ENCODE measurements at regions not wholly inside any gene's neighbourhood (a gene's known extent, or its start where the extent isn't known, plus 50 kb on each side); places are given as distances from the start of the nearest gene placed in this dataset.

DNA sequence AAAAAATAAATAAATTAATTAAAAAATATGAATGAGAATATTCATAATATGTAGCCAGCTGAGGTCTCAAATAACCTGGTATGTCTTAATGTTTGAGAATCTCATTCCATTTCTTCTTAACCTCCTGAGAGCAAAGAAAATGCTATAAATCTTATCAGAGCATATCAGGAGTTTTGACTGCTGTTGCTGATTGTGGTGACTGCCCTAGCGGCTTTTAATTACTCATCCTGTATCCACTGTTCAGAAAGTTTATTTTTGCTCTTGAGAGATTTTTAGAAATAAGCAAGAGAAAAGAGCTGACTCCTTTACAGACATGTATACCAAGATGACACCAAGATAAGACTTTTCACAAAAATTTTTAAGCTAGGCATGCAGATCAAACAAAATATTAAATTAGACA is 454.8 kb upstream of the CBLB start:
- Histone ChIP-seq H4K20me1 (ENCODE audit: low read depth) (no peaks in the 10 kb centered on the region), H3K36me3 (peaks cover 9% of the 10 kb centered on the region), H3K4me2 (no peak overlapping the region), H3K9ac (no peak overlapping the region), H3K9me3 (ENCODE audit: low read depth) (peaks cover 15% of the 10 kb centered on the region), H3K27me3 (no peaks in the 10 kb centered on the region), H3F3A (ENCODE audit: low read depth) (peaks cover 21% of the 10 kb centered on the region), H3K4me3 (no peak overlapping the region), H3K27ac (no peak overlapping the region), H2AFZ (replicated peaks) (no peak overlapping the region), H3K79me2 (ENCODE audit: low read depth) (no peaks in the 10 kb centered on the region), H3K4me1 (peaks cover 29% of the 10 kb centered on the region)
- no peak overlapping the region for H3K4me3 Mint-ChIP-seq
- TF ChIP-seq EZH2phosphoT487 (IDR thresholded peaks at IDR 0.05) (no peak), EZH2 (IDR thresholded peaks at IDR 0.05) (no peak)
- TF ChIP-seq, protein P1, sequence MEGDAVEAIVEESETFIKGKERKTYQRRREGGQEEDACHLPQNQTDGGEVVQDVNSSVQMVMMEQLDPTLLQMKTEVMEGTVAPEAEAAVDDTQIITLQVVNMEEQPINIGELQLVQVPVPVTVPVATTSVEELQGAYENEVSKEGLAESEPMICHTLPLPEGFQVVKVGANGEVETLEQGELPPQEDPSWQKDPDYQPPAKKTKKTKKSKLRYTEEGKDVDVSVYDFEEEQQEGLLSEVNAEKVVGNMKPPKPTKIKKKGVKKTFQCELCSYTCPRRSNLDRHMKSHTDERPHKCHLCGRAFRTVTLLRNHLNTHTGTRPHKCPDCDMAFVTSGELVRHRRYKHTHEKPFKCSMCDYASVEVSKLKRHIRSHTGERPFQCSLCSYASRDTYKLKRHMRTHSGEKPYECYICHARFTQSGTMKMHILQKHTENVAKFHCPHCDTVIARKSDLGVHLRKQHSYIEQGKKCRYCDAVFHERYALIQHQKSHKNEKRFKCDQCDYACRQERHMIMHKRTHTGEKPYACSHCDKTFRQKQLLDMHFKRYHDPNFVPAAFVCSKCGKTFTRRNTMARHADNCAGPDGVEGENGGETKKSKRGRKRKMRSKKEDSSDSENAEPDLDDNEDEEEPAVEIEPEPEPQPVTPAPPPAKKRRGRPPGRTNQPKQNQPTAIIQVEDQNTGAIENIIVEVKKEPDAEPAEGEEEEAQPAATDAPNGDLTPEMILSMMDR (IDR thresholded peaks at IDR 0.05) = no peak
- H3K27ac Mint-ChIP-seq = no peak overlapping the region
- H3K4me1 Mint-ChIP-seq = no peaks in the 10 kb centered on the region
- DNase-seq (ENCODE audit: low spot score) = no peak
- no peaks in the 10 kb centered on the region for H3K36me3 Mint-ChIP-seq
- H3K27me3 Mint-ChIP-seq (ENCODE audit: insufficient read depth, low read depth) = no peaks in the 10 kb centered on the region
- peaks cover 8% of the 10 kb centered on the region for H3K9me3 Mint-ChIP-seq

DNA sequence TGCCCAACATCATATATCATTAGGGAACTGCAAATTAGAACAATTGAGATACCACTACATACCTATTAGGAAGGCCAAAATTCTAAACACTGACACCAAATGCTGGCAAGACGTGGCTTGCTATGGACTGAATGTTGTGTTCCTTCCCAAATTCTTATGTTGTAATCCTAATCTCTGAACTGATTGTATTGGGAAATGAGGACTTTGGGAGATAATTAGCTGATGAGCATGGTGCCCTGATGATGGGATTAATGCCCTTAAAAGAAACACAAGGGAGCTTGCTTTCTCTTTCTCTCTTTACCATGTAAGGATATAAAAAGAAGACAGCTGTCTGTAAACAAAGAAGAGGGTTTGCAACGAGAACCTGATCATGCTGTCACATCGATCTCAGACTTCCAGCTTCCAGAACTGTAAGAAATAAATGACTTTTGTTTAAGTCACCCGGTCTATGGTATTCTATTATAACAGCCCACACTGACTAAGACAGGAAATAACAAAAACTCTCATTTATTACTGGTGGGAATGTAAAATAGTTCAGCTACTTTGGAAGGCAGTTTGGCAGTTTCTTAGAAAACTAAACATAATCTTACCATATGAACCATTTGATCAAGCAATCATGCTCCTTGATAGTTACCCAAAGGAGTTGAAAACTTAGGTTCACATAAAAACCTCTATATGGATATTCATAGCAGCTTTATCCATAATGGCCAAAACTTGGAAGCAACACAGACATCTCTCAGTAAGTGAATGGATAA is 458.3 kb upstream of the CBLB start:
- peaks cover 8% of the 10 kb centered on the region for H3K9me3 Mint-ChIP-seq
- no peaks in the 10 kb centered on the region for H3K4me1 Mint-ChIP-seq
- no peak overlapping the region for H3K4me3 Mint-ChIP-seq

DNA sequence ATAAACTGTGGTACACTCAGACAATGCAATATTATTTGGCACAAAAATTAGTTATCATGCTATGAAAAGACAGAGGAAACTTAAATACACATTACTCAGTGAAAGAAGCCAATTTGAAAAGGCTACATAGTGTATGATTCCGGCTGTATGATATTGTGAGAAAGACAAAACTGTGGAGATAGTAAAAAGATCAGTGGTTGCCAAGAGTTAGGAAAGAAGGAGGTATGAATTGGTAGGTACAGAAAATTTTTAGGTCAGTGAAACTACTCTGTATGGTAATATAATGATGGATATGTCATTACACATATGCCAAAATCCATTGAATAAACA is 458.8 kb upstream of the CBLB start:
- Histone ChIP-seq H3K36me3 (peaks cover 9% of the 10 kb centered on the region), H3K27ac (peak overlapping the region; percentile 68), H3K27me3 (no peaks in the 10 kb centered on the region), H3K9ac (no peak overlapping the region), H3K4me2 (peak overlapping the region; percentile 68), H3K9me3 (ENCODE audit: low read depth) (peaks cover 15% of the 10 kb centered on the region), H4K20me1 (ENCODE audit: low read depth) (no peaks in the 10 kb centered on the region), H3K4me1 (peaks cover 33% of the 10 kb centered on the region), H3K79me2 (ENCODE audit: low read depth) (no peaks in the 10 kb centered on the region), H3K4me3 (no peak overlapping the region), H3F3A (ENCODE audit: low read depth) (peaks cover 21% of the 10 kb centered on the region), H2AFZ (replicated peaks) (no peak overlapping the region)
- H3K36me3 Mint-ChIP-seq = no peaks in the 10 kb centered on the region
- TF ChIP-seq, protein P1 (IDR thresholded peaks at IDR 0.05) = no peak
- TF ChIP-seq EZH2phosphoT487 (IDR thresholded peaks at IDR 0.05) (no peak), EZH2 (IDR thresholded peaks at IDR 0.05) (no peak)
- no peak for DNase-seq (ENCODE audit: low spot score)
- no peak overlapping the region for H3K4me3 Mint-ChIP-seq
- no peaks in the 10 kb centered on the region for H3K27me3 Mint-ChIP-seq (ENCODE audit: insufficient read depth, low read depth)
- H3K4me1 Mint-ChIP-seq = no peaks in the 10 kb centered on the region
- no peak overlapping the region for H3K27ac Mint-ChIP-seq
- peaks cover 8% of the 10 kb centered on the region for H3K9me3 Mint-ChIP-seq

More for the DNA sequence above, 458.3 kb upstream of the CBLB start:
- DNase-seq (ENCODE audit: low spot score) = peak; percentile 61
- H3K27ac ChIP-seq = peak overlapping the region; percentile 88
- peak overlapping the region; percentile 19 for H3K4me3 ChIP-seq
- no peaks in the 10 kb centered on the region for H3K27me3 ChIP-seq
- no peaks in the 10 kb centered on the region for H3K36me3 Mint-ChIP-seq
- H3K9me3 ChIP-seq (ENCODE audit: low read depth) = peaks cover 15% of the 10 kb centered on the region
- H2AFZ ChIP-seq (replicated peaks) = no peak overlapping the region
- H3K27ac Mint-ChIP-seq = no peak overlapping the region
- H3K4me1 ChIP-seq = peaks cover 33% of the 10 kb centered on the region
- no peak for TF ChIP-seq EZH2 (IDR thresholded peaks at IDR 0.05)
- peak; percentile 17 for TF ChIP-seq EZH2phosphoT487 (IDR thresholded peaks at IDR 0.05)
- no peak overlapping the region for H3K9ac ChIP-seq
- H3K27me3 Mint-ChIP-seq (ENCODE audit: insufficient read depth, low read depth) = no peaks in the 10 kb centered on the region
- H3K79me2 ChIP-seq (ENCODE audit: low read depth) = no peaks in the 10 kb centered on the region
- H4K20me1 ChIP-seq (ENCODE audit: low read depth) = no peaks in the 10 kb centered on the region
- H3F3A ChIP-seq (ENCODE audit: low read depth) = peaks cover 21% of the 10 kb centered on the region
- peak overlapping the region; percentile 68 for H3K4me2 ChIP-seq
- H3K36me3 ChIP-seq = peaks cover 9% of the 10 kb centered on the region

DNA sequence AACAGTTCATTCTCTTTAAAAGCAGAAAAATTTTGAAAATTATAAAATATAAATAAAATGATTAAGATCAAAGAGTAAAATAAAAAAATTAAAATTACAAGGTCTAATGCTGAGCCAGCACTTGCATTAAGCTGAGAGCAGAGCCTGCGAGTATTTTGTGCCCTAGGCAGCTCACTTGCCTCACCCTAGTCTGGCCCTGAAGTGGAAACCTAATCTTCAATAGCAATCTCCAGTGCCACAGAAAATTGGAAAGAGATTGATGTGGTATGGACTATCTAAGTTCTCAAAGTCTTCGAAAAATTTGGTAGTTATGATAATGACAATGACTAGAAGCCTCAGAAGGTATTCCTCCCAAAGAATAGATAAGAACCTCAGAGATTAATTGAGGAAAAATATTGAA is 459.4 kb upstream of the CBLB start:
- no peak overlapping the region for H3K27ac Mint-ChIP-seq
- H3F3A ChIP-seq (ENCODE audit: low read depth) = peaks cover 21% of the 10 kb centered on the region
- no peak overlapping the region for H3K4me3 Mint-ChIP-seq
- no peaks in the 10 kb centered on the region for H3K79me2 ChIP-seq (ENCODE audit: low read depth)
- H3K36me3 ChIP-seq = peaks cover 9% of the 10 kb centered on the region
- H3K36me3 Mint-ChIP-seq = no peaks in the 10 kb centered on the region
- DNase-seq (ENCODE audit: low spot score) = no peak
- H3K27me3 Mint-ChIP-seq (ENCODE audit: insufficient read depth, low read depth) = no peaks in the 10 kb centered on the region
- H3K9ac ChIP-seq = no peak overlapping the region
- peaks cover 33% of the 10 kb centered on the region for H3K4me1 ChIP-seq
- H3K4me1 Mint-ChIP-seq = no peaks in the 10 kb centered on the region
- H3K4me2 ChIP-seq = peak overlapping the region; percentile 68
- peaks cover 8% of the 10 kb centered on the region for H3K9me3 Mint-ChIP-seq
- TF ChIP-seq EZH2phosphoT487 (IDR thresholded peaks at IDR 0.05) (no peak), EZH2 (IDR thresholded peaks at IDR 0.05) (no peak)
- TF ChIP-seq, protein P1 (IDR thresholded peaks at IDR 0.05) = no peak
- H2AFZ ChIP-seq (replicated peaks) = no peak overlapping the region
- no peaks in the 10 kb centered on the region for H4K20me1 ChIP-seq (ENCODE audit: low read depth)
- no peak overlapping the region for H3K4me3 ChIP-seq
- peaks cover 15% of the 10 kb centered on the region for H3K9me3 ChIP-seq (ENCODE audit: low read depth)
- H3K27ac ChIP-seq = no peak overlapping the region
- no peaks in the 10 kb centered on the region for H3K27me3 ChIP-seq

Data from neural progenitor cell (in vitro differentiated cells).